ENCODE measurements at regions not wholly inside any gene's neighbourhood (a gene's known extent, or its start where the extent isn't known, plus 50 kb on each side); places are given as distances from the start of the nearest gene placed in this dataset.

DNA sequence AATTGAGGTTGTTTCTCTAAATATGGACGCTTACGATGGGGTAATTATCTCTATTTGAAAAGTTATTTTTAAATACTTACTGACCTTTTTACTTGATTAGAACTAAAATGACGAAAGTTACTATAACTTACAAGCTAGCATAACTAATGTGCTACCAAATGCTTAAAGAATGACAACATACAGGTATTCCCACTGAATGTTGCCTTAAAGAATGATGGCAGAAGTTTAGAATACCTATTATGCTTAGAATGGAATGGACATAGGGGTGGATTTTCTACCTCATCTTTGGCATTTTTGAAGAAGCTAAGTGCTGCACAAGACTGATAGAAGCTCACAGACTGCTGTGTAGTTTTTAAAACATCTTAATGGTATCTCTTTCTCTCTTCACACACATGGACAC lies 284.8 kb downstream of the THBS2 start:
- no peaks in the 10 kb centered on the region for H3K4me1 Mint-ChIP-seq
- Histone ChIP-seq H3K4me2 (replicated peaks; ENCODE audit: low read depth, low read length, poor library complexity, severe bottlenecking) (no peak overlapping the region), H3K36me3 (replicated peaks in 1 of 2; ENCODE audit: control extremely low read depth in 1 of 2, control insufficient read depth in 1 of 2, extremely low read depth in 1 of 2, insufficient read depth in 2 of 2, low read length in 1 of 2) (no peaks in the 10 kb centered on the region), H3K4me1 (ENCODE audit: control insufficient read depth in 2 of 2, insufficient read depth in 2 of 2, low read length in 2 of 2) (no peaks in the 10 kb centered on the region), H4K20me1 (ENCODE audit: control insufficient read depth, insufficient read depth, low read length, poor library complexity, severe bottlenecking) (no peaks in the 10 kb centered on the region), H3K27ac (ENCODE audit: low read length in 2 of 2) (no peak overlapping the region), H3K4me3 (ENCODE audit: control extremely low read depth in 1 of 5, extremely low read depth in 1 of 5, insufficient read depth in 1 of 5, low read depth in 2 of 5, low read length in 4 of 5) (no peak overlapping the region), H2AFZ (ENCODE audit: insufficient read depth, low read depth, low read length, poor library complexity, severe bottlenecking) (no peak overlapping the region), H3K27me3 (replicated peaks in 1 of 4; ENCODE audit: control extremely low read depth in 1 of 4, control insufficient read depth in 3 of 4, insufficient read depth in 4 of 4, low read length in 3 of 4) (peaks cover 0 to 5% (median 0%) of the 10 kb centered on the region in 4 experiments), H3K9ac (ENCODE audit: low read length) (no peak overlapping the region), H3K79me2 (ENCODE audit: control insufficient read depth, insufficient read depth, low read length) (no peaks in the 10 kb centered on the region), H3K9me3 (ENCODE audit: control extremely low read depth in 1 of 3, control insufficient read depth in 2 of 3, insufficient read depth in 1 of 3, low read length in 2 of 3) (peaks cover 0 to 4% (median 0%) of the 10 kb centered on the region in 3 donors)
- WGBS (ENCODE audit: insufficient coverage), result no CpG with 5 or more reads among the region's 3 CpGs
- intact Hi-C loops (cut with micrococcal nuclease), result no loop called here
- TF ChIP-seq EZH2 (IDR thresholded peaks at IDR 0.05; ENCODE audit: borderline replicate concordance, insufficient read depth, low read depth, low read length, poor library complexity, severe bottlenecking) (no peak), CTCF (IDR thresholded peaks at IDR 0.05) (no peak)
- no peak overlapping the region for H3K4me3 Mint-ChIP-seq
- peaks cover 7% of the 10 kb centered on the region for H3K27me3 Mint-ChIP-seq
- no peaks in the 10 kb centered on the region for H3K9me3 Mint-ChIP-seq (ENCODE audit: insufficient read depth)
- POLR2A ChIA-PET, result no interaction called here
- DNase-seq (no peak), ATAC-seq (ENCODE audit: low read depth) (no peak)
- no peak overlapping the region for H3K27ac Mint-ChIP-seq
- CTCF ChIA-PET, result no interaction called here

DNA sequence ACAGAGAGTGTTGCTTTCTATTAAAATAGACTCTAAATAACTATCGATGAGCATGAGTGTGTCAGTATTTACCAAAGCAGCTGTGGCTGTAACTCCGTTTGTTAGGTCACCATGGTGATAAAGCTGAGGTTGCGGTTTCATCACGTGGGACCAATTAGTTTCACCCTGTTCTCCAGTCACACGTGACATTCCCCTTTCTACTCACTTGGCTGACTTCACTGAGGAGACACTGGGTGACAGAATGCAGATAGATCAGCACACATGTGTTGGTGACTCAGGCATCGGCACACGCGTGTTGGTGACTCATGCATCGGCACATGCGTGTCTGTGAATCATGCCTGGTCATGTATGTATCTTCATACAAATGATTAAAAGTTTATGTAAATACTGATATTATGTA lies 285.4 kb downstream of the THBS2 start:
- H3K9me3 ChIP-seq (ENCODE audit: control extremely low read depth in 1 of 3, control insufficient read depth in 2 of 3, insufficient read depth in 1 of 3, low read length in 2 of 3), result peaks cover 0 to 4% (median 0%) of the 10 kb centered on the region in 3 donors
- no peak for ATAC-seq (ENCODE audit: low read depth)
- H3K4me2 ChIP-seq (replicated peaks; ENCODE audit: low read depth, low read length, poor library complexity, severe bottlenecking), result no peak overlapping the region
- no peaks in the 10 kb centered on the region for H3K4me1 ChIP-seq (ENCODE audit: control insufficient read depth in 2 of 2, insufficient read depth in 2 of 2, low read length in 2 of 2)
- POLR2A ChIA-PET, result no interaction called here
- H3K27me3 ChIP-seq (replicated peaks in 1 of 4; ENCODE audit: control extremely low read depth in 1 of 4, control insufficient read depth in 3 of 4, insufficient read depth in 4 of 4, low read length in 3 of 4), result peaks cover 0 to 9% (median 0%) of the 10 kb centered on the region in 4 experiments
- TF ChIP-seq EZH2 (IDR thresholded peaks at IDR 0.05; ENCODE audit: borderline replicate concordance, insufficient read depth, low read depth, low read length, poor library complexity, severe bottlenecking), result no peak
- TF ChIP-seq CTCF (IDR thresholded peaks at IDR 0.05), result no peak
- H4K20me1 ChIP-seq (ENCODE audit: control insufficient read depth, insufficient read depth, low read length, poor library complexity, severe bottlenecking), result no peaks in the 10 kb centered on the region
- intact Hi-C loops (cut with micrococcal nuclease), result no loop called here
- peaks cover 7% of the 10 kb centered on the region for H3K27me3 Mint-ChIP-seq
- H3K36me3 ChIP-seq (replicated peaks in 1 of 2; ENCODE audit: control extremely low read depth in 1 of 2, control insufficient read depth in 1 of 2, extremely low read depth in 1 of 2, insufficient read depth in 2 of 2, low read length in 1 of 2), result no peaks in the 10 kb centered on the region
- H3K79me2 ChIP-seq (ENCODE audit: control insufficient read depth, insufficient read depth, low read length), result no peaks in the 10 kb centered on the region
- CTCF ChIA-PET, result no interaction called here
- 75% methylated on average over 5 of the region's 10 CpGs for WGBS (ENCODE audit: insufficient coverage)
- H3K27ac Mint-ChIP-seq, result no peak overlapping the region
- H3K4me3 ChIP-seq (ENCODE audit: control extremely low read depth in 1 of 5, extremely low read depth in 1 of 5, insufficient read depth in 1 of 5, low read depth in 2 of 5, low read length in 4 of 5), result no peak overlapping the region
- no peaks in the 10 kb centered on the region for H3K9me3 Mint-ChIP-seq (ENCODE audit: insufficient read depth)
- H3K9ac ChIP-seq (ENCODE audit: low read length), result no peak overlapping the region
- H3K27ac ChIP-seq (ENCODE audit: low read length in 2 of 2), result no peak overlapping the region
- no peak overlapping the region for H2AFZ ChIP-seq (ENCODE audit: insufficient read depth, low read depth, low read length, poor library complexity, severe bottlenecking)
- no peak for DNase-seq
- H3K4me1 Mint-ChIP-seq, result no peaks in the 10 kb centered on the region
- H3K4me3 Mint-ChIP-seq, result no peak overlapping the region

All from B cell (primary cell).